MCF 10A (cell line): ENCODE measurements at regions not wholly inside any gene's neighbourhood (a gene's known extent, or its start where the extent isn't known, plus 50 kb on each side); places are given as distances from the start of the nearest gene placed in this dataset.

Experiments used
- BruUV-seq: library from RNA; stranded (reverse); fragments of 400-500 nt; replicated peaks from 2 replicates; lab custom pipeline; 2021; lab: Mats Ljungman, UMichigan
- CTCF ChIA-PET: fragments of 300-600 bp; sonication (Branson Sonifier 250); formaldehyde crosslinking; extraction: SDS; loops from one replicate; lab custom pipeline; 2021; ENCODE audit warnings: antibody characterized with exemption, inconsistent platforms; lab: Yijun Ruan, JAX
- POLR2A ChIA-PET: fragments of 300-600, 350-650 bp; sonication (Branson Sonifier 250); formaldehyde crosslinking; extraction: SDS; loops from one replicate; lab custom pipeline; 2020; ENCODE audit warnings: antibody characterized with exemption, inconsistent platforms; lab: Yijun Ruan, JAX
- DNase-seq: peaks from one replicate; pipeline ENCODE4 v3.0.0-alpha.2; 2018; ENCODE audit not compliant: unreplicated experiment
- H3K27ac Mint-ChIP-seq: one replicate; pipeline ENCODE4 v1.8.0; 2022; ENCODE audit warnings: mild to moderate bottlenecking, low read depth, mixed read lengths; ENCODE audit not compliant: unreplicated experiment
- H3K27me3 Mint-ChIP-seq: one replicate; pipeline ENCODE4 v1.8.0; 2022; ENCODE audit warnings: mixed read lengths; ENCODE audit not compliant: insufficient read depth, unreplicated experiment
- H3K36me3 Mint-ChIP-seq: one replicate; pipeline ENCODE4 v1.8.0; 2022; ENCODE audit warnings: mild to moderate bottlenecking, moderate library complexity, mixed read lengths; ENCODE audit not compliant: insufficient read depth, unreplicated experiment
- H3K4me1 Mint-ChIP-seq: one replicate; pipeline ENCODE4 v1.8.0; 2022; ENCODE audit warnings: mixed read lengths; ENCODE audit not compliant: insufficient read depth, unreplicated experiment
- H3K4me3 Mint-ChIP-seq: one replicate; pipeline ENCODE4 v1.8.0; 2022; ENCODE audit warnings: mild to moderate bottlenecking, moderate library complexity, mixed read lengths; ENCODE audit not compliant: unreplicated experiment
- H3K9me3 Mint-ChIP-seq: one replicate; pipeline ENCODE4 v1.8.0; 2022; ENCODE audit warnings: mixed read lengths; ENCODE audit not compliant: unreplicated experiment
- intact Hi-C: fragments of 100-400 bp; cut with micrococcal nuclease; formaldehyde crosslinking; loops from 2 replicates; pipeline ENCODE4 v1.14.1; 2022
- TF ChIP-seq, protein P1 (sequence below): fragments of 200-600 bp; IDR thresholded peaks from one replicate; pipeline ENCODE4 v1.8.0; 2022; ENCODE audit warnings: antibody characterized with exemption, mild to moderate bottlenecking; ENCODE audit not compliant: unreplicated experiment

GRCh38 chr11:70677232-70677916 lies 279.0 kb downstream of the CTTN start:
- no peak for DNase-seq
- H3K36me3 Mint-ChIP-seq = peaks cover 2% of the 10 kb centered on the region
- H3K9me3 Mint-ChIP-seq = peaks cover 24% of the 10 kb centered on the region
- no peak overlapping the region for H3K27ac Mint-ChIP-seq
- no peak overlapping the region for H3K4me3 Mint-ChIP-seq
- intact Hi-C loops = no loop called here
- no peaks in the 10 kb centered on the region for H3K27me3 Mint-ChIP-seq
- TF ChIP-seq, protein P1, sequence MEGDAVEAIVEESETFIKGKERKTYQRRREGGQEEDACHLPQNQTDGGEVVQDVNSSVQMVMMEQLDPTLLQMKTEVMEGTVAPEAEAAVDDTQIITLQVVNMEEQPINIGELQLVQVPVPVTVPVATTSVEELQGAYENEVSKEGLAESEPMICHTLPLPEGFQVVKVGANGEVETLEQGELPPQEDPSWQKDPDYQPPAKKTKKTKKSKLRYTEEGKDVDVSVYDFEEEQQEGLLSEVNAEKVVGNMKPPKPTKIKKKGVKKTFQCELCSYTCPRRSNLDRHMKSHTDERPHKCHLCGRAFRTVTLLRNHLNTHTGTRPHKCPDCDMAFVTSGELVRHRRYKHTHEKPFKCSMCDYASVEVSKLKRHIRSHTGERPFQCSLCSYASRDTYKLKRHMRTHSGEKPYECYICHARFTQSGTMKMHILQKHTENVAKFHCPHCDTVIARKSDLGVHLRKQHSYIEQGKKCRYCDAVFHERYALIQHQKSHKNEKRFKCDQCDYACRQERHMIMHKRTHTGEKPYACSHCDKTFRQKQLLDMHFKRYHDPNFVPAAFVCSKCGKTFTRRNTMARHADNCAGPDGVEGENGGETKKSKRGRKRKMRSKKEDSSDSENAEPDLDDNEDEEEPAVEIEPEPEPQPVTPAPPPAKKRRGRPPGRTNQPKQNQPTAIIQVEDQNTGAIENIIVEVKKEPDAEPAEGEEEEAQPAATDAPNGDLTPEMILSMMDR = no peak
- CTCF ChIA-PET = no interaction called here
- H3K4me1 Mint-ChIP-seq = no peaks in the 10 kb centered on the region
- POLR2A ChIA-PET = no interaction called here
- no TSS peak for BruUV-seq

DNA sequence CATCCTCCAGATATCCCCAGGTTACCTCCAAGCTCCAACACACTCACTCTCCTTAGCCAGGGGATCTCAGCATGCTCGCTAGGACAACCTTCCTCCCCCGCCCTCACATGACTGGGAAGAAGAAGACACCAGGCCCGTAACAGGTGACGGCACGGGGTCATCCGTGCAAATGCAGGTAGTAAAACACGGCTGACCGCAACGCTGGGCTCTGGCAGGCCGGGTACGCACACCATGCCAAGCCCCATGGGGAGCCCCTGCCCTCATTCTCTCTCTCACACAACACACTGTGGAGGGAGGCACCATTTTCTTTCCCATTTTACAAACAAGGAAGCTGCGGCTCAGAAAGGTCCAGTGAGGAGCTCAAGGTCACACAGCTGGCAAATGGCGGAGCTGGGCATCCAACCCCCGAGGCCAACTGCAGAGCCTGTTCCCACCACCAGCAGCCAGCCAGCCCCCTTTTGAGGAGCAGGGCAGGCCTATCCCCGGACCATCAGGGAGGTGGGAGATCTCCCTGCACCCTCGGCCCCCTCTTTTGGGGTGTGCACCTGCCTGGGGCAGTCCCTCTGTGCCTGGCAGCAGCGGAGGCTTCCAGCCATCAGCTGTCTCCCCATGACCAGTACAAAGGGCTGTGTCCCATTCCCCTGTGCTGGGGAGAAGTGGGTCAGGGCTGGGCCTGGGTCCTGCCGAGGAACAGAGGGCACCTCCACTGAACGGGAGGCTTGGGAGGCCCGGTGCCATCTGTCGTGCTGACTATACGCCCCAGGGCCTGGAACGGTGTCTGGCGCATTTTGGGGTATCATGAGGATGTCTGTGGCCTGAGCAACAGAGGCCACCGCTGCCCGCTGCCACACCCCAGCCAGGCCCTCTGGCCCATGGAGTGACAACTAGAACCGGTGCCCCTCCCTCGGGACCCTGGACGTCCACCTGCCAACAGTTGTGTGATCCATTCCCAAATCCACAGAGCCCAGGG lies 280.9 kb downstream of the CTTN start:
- H3K4me3 Mint-ChIP-seq = no peak overlapping the region
- peaks cover 37% of the 10 kb centered on the region for H3K9me3 Mint-ChIP-seq
- TF ChIP-seq, protein P1 = no peak
- no peak overlapping the region for H3K27ac Mint-ChIP-seq
- H3K36me3 Mint-ChIP-seq = peaks cover 5% of the 10 kb centered on the region
- ChIA-PET CTCF (no interaction called here), POLR2A (no interaction called here)
- no TSS peak for BruUV-seq
- intact Hi-C loops = no loop called here
- no peak for DNase-seq
- no peaks in the 10 kb centered on the region for H3K27me3 Mint-ChIP-seq
- no peaks in the 10 kb centered on the region for H3K4me1 Mint-ChIP-seq

- intact Hi-C loops = no loop called here
- Mint-ChIP-seq H3K27me3 (no peaks in the 10 kb centered on the region), H3K4me1 (no peaks in the 10 kb centered on the region), H3K9me3 (peaks cover 40% of the 10 kb centered on the region), H3K27ac (no peak overlapping the region), H3K4me3 (no peak overlapping the region), H3K36me3 (peaks cover 5% of the 10 kb centered on the region)
- no TSS peak for BruUV-seq
- TF ChIP-seq, protein P1 = no peak
- DNase-seq = no peak
- CTCF ChIA-PET = no interaction called here
- POLR2A ChIA-PET = no interaction called here
These were observed 282.5 kb downstream of the CTTN start for GRCh38 chr11:70680781-70681281.

DNA sequence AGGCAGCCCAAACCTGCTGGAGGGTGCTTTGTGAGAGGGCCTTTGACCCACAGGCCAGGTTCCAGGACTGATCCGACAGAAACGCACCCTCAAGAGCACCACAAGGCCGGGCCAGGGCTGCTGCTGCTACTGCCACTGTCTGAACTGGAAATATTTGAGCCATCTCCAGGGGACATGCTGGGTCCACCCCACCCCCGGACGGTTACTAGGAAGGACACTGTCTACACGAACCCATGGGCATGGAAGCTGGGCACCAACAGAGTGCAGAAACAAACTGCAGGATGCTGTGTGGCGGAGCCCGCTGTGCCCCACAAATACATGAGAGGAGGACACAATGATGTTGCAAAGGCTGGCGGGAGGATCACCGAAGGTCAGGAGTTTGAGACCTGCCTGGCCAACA lies 283.7 kb downstream of the CTTN start:
- Mint-ChIP-seq H3K9me3 (peaks cover 49% of the 10 kb centered on the region), H3K27ac (no peak overlapping the region), H3K4me1 (no peaks in the 10 kb centered on the region), H3K27me3 (no peaks in the 10 kb centered on the region), H3K4me3 (no peak overlapping the region), H3K36me3 (peaks cover 5% of the 10 kb centered on the region)
- TF ChIP-seq, protein P1 = no peak
- DNase-seq = no peak
- BruUV-seq = no TSS peak
- POLR2A ChIA-PET = no interaction called here
- intact Hi-C loops = no loop called here
- CTCF ChIA-PET = no interaction called here
